Left lung (tissue), 4 donors: ENCODE measurements at regions not wholly inside any gene's neighbourhood (a gene's known extent, or its start where the extent isn't known, plus 50 kb on each side); places are given as distances from the start of the nearest gene placed in this dataset.
A peak's percentile ranks its signal among the peaks of the same experiment; 100 is the strongest.
"Not testable (repeated sequence)": the region's sequence is repeated elsewhere in the genome, so short reads cannot be mapped to it uniquely, and the experiment has no call there.

Source experiments
- ATAC-seq: fragments of 200-7000 bp; cut with Tn5 transposase; one replicate; pipeline ENCODE4 v1.9.1; 2020; ENCODE audit warnings: moderate library complexity
- DNase-seq, 4 donors: peaks; one replicate each; pipeline ENCODE4 v3.0.0-alpha.2; 2013 to 2020
- H3K27ac ChIP-seq, 2 donors: fragments of 200-600 bp; sonication (generic) in 1 of 2; one replicate each; pipeline versions ENCODE4 v1.5.0 to v1.8.0; 2020 to 2021
- H3K27me3 ChIP-seq, 2 donors: fragments of 200-600 bp; sonication (generic) in 1 of 2; one replicate each; pipeline versions ENCODE4 v1.5.0 to v1.8.0; 2020 to 2021
- H3K36me3 ChIP-seq, 2 donors: fragments of 200-600 bp; sonication (generic) in 1 of 2; one replicate each; pipeline versions ENCODE4 v1.5.0 to v1.8.0; 2020 to 2021
- H3K4me1 ChIP-seq, 2 donors: fragments of 200-600 bp; one replicate each; pipeline ENCODE4 v1.8.0; 2021
- H3K4me3 ChIP-seq, 2 donors: fragments of 200-600 bp; sonication (generic) in 1 of 2; one replicate each; pipeline versions ENCODE4 v1.5.0 to v1.8.0; 2020 to 2021; ENCODE audit warnings: mild to moderate bottlenecking in 1 of 2
- H3K9me3 ChIP-seq, 2 donors: fragments of 200-600 bp; sonication (generic) in 1 of 2; one replicate each; pipeline versions ENCODE4 v1.5.0 to v1.8.0; 2020 to 2021
- intact Hi-C, 2 donors: fragments of 100-400 bp; cut with DNase I; formaldehyde crosslinking; loops; one replicate each; pipeline versions ENCODE4 v1.11.2 to v1.14.2; 2022
- TF ChIP-seq, protein P1 (sequence below), 2 donors: fragments of 200-600 bp; sonication (generic) in 1 of 2; IDR thresholded peaks; one replicate each; pipeline versions ENCODE4 v1.5.0 to v1.8.0; 2021; ENCODE audit warnings: antibody characterized with exemption in 2 of 2
- donor health status: DM: no; HTN: yes; CAD: no.
- donor health status: DM: no; HTN: no; CAD: no.

- H3K4me3 ChIP-seq: no peak overlapping the region
- no peaks in the 10 kb centered on the region for H3K36me3 ChIP-seq
- TF ChIP-seq, protein P1, sequence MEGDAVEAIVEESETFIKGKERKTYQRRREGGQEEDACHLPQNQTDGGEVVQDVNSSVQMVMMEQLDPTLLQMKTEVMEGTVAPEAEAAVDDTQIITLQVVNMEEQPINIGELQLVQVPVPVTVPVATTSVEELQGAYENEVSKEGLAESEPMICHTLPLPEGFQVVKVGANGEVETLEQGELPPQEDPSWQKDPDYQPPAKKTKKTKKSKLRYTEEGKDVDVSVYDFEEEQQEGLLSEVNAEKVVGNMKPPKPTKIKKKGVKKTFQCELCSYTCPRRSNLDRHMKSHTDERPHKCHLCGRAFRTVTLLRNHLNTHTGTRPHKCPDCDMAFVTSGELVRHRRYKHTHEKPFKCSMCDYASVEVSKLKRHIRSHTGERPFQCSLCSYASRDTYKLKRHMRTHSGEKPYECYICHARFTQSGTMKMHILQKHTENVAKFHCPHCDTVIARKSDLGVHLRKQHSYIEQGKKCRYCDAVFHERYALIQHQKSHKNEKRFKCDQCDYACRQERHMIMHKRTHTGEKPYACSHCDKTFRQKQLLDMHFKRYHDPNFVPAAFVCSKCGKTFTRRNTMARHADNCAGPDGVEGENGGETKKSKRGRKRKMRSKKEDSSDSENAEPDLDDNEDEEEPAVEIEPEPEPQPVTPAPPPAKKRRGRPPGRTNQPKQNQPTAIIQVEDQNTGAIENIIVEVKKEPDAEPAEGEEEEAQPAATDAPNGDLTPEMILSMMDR (IDR thresholded peaks at IDR 0.05): no peak
- no peaks in the 10 kb centered on the region for H3K9me3 ChIP-seq
- DNase-seq (no peak), ATAC-seq (no peak)
- intact Hi-C loops: no loop called here
- H3K4me1 ChIP-seq: peaks cover 0 to 12% of the 10 kb centered on the region in 2 donors
- H3K27ac ChIP-seq: no peak overlapping the region
- no peaks in the 10 kb centered on the region for H3K27me3 ChIP-seq
These were observed 118.6 kb upstream of the UST start for GRCh38 chr6:148628251-148628650.

- Histone ChIP-seq H3K36me3 (no peaks in the 10 kb centered on the region), H3K4me3 (no peak overlapping the region), H3K27ac (no peak overlapping the region), H3K27me3 (no peaks in the 10 kb centered on the region), H3K9me3 (no peaks in the 10 kb centered on the region), H3K4me1 (peaks cover 0 to 12% of the 10 kb centered on the region in 2 donors)
- intact Hi-C loops: no loop called here
- TF ChIP-seq, protein P1 (IDR thresholded peaks at IDR 0.05): no peak
- ATAC-seq (no peak), DNase-seq (no peak)
These were observed 117.6 kb upstream of the UST start for GRCh38 chr6:148629181-148629580.

- no peak for DNase-seq
- H3K9me3 ChIP-seq: no peaks in the 10 kb centered on the region
- intact Hi-C loops: no loop called here
- no peak for ATAC-seq
- TF ChIP-seq, protein P1 (IDR thresholded peaks at IDR 0.05): no peak
- no peak overlapping the region for H3K4me3 ChIP-seq
- H3K27ac ChIP-seq: no peak overlapping the region
- H3K36me3 ChIP-seq: no peaks in the 10 kb centered on the region
- no peaks in the 10 kb centered on the region for H3K27me3 ChIP-seq
- H3K4me1 ChIP-seq: peaks cover 0 to 12% of the 10 kb centered on the region in 2 donors
These were observed 117.0 kb upstream of the UST start for GRCh38 chr6:148629592-148630465.

DNA sequence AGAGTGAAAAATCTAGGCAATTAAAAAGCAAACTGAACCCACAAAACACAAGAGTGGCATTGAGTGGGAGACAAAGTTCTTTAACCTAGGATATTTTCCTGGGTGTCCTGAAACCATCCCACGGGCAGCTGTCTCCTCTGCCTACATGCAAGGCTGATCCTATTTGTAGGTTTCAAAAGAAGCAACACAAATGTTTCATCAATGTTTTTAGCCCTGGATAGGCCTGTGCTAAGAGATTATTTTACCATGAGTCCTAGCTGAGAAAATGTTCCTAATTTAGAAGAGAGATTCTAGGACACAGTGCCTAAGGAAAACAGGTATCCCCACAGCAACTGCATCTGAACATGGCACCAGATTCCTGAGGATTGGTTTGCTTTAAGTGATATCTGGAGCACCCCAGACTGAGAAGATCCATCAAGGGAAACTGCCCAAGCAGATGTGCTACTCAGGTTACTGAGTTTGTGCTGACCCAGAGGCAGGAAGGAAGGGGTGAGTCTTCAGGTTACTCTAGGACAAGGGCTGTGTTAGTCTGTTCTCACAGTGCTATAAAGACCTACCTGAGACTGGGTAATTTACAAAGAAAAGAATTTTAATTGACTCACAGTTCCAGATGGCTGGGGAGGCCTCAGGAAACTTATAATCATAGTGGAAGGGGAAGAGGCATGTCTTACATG, 111.6 kb upstream of the UST start:
- Histone ChIP-seq H3K4me1 (no peaks in the 10 kb centered on the region), H3K27me3 (no peaks in the 10 kb centered on the region), H3K9me3 (no peaks in the 10 kb centered on the region), H3K4me3 (no peak overlapping the region), H3K27ac (no peak overlapping the region), H3K36me3 (no peaks in the 10 kb centered on the region)
- ATAC-seq (no peak), DNase-seq (no peak)
- TF ChIP-seq, protein P1 (IDR thresholded peaks at IDR 0.05): no peak
- intact Hi-C loops: no loop called here

- H3K9me3 ChIP-seq, H3K4me3 ChIP-seq, intact Hi-C loops, ATAC-seq, H3K4me1 ChIP-seq, H3K27ac ChIP-seq, H3K27me3 ChIP-seq, H3K36me3 ChIP-seq: not testable (repeated sequence)
- peak in 1 of 4 donors; percentile 54 for DNase-seq
These were observed 105.0 kb upstream of the UST start for GRCh38 chr6:148641836-148642235.

DNA sequence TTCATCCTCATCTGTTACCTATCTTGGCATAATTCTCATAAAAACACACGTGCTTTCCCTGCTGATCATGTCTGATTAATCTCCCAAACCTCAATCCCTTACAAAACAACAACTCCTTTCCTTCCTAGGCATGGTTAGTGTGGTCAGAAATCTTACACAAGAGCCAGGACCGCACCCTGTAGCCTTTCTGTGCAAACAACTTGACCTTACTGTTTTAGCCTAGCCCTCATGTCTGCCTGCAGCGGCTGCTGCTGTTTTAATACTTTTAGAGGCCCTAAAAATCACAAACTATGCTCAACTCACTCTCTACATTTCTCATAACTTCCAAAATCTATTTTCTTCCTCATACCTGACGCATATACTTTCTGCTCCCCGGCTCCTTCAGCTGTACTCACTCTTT, 103.6 kb upstream of the UST start:
- ATAC-seq, H3K27ac ChIP-seq, intact Hi-C loops, H3K4me3 ChIP-seq, DNase-seq, H3K27me3 ChIP-seq, H3K9me3 ChIP-seq, H3K4me1 ChIP-seq, H3K36me3 ChIP-seq: not testable (repeated sequence)

GRCh38 chr6:148645049-148645448, 101.8 kb upstream of the UST start:
- H3K9me3 ChIP-seq, intact Hi-C loops, H3K36me3 ChIP-seq, H3K4me1 ChIP-seq, ATAC-seq, H3K27me3 ChIP-seq, DNase-seq, H3K27ac ChIP-seq, H3K4me3 ChIP-seq: not testable (repeated sequence)
